K562 (cell line): ENCODE measurements at regions not wholly inside any gene's neighbourhood (a gene's known extent, or its start where the extent isn't known, plus 50 kb on each side); places are given as distances from the start of the nearest gene placed in this dataset.

Source experiments
- ATAC-seq: fragments of 200-7000 bp; cut with Tn5 transposase; 3 replicates; pipeline ENCODE4 v1.9.1; 2020; ENCODE audit warnings: moderate library complexity
- BruUV-seq: library from RNA; stranded (reverse); fragments of 400-500 nt; replicated peaks from 2 replicates; lab custom pipeline; 2021; lab: Mats Ljungman, UMichigan
- CTCF ChIA-PET: fragments of 300-600 bp; formaldehyde crosslinking; extraction: SDS; loops from one replicate; lab custom pipeline; 2021; ENCODE audit warnings: low intra/inter-chr PET ratio; lab: Yijun Ruan, JAX
- POLR2A ChIA-PET: fragments of 300-600, 350-650 bp; sonication (Branson Sonifier 250); formaldehyde crosslinking; extraction: SDS; loops from one replicate; lab custom pipeline; 2021; ENCODE audit warnings: antibody characterized with exemption, inconsistent platforms; lab: Yijun Ruan, JAX
- DNase-seq, 4 experiments: peaks; one replicate each; pipeline versions ENCODE4 v3.0.0 to v3.0.0-alpha.2; 2011 to 2018; ENCODE audit warnings: low spot score in 3 of 4, mixed read lengths in 3 of 4; ENCODE audit errors: extremely low read depth in 1 of 4
- FAIRE-seq: peaks from 2 replicates; lab custom pipeline; 2011; peaks lifted over from hg19 to GRCh38; lab: Jason Lieb, UNC
- H2AFZ ChIP-seq: 2 replicates; pipeline ENCODE4 v1.6.0; 2011; ENCODE audit warnings: low read depth, low read length, control low read depth, inconsistent platforms
- H3K27ac ChIP-seq: fragments of 200-600 bp; 3 replicates; pipeline ENCODE4 v1.8.0; 2011; ENCODE audit warnings: low read depth, mild to moderate bottlenecking, control low read depth, inconsistent platforms, low read length, moderate library complexity, mixed read lengths; ENCODE audit errors: extremely low read depth
- H3K27me3 ChIP-seq, 2 experiments: fragments of 300-600 bp in 1 of 2; 2 replicates in 1 of 2; 3 replicates in 1 of 2; pipeline versions ENCODE4 v1.6.0 to v1.8.0; 2011; ENCODE audit warnings: inconsistent platforms in 2 of 2, low read length in 2 of 2, mild to moderate bottlenecking in 1 of 2, mixed read lengths in 1 of 2, moderate library complexity in 1 of 2; ENCODE audit not compliant: control insufficient read depth in 2 of 2, insufficient read depth in 2 of 2
- H3K36me3 ChIP-seq: fragments of 300-600 bp; 3 replicates; pipeline ENCODE4 v1.8.0; 2011; ENCODE audit warnings: mild to moderate bottlenecking, low read length, inconsistent platforms; ENCODE audit not compliant: control insufficient read depth, insufficient read depth
- H3K4me1 ChIP-seq, 2 experiments: fragments of 200-600 bp in 1 of 2; replicated peaks in 1 of 2; 2 replicates in 1 of 2; 3 replicates in 1 of 2; pipeline versions ENCODE4 v1.5.1 to v1.8.0; 2011; ENCODE audit warnings: inconsistent platforms in 2 of 2, low read length in 2 of 2, mild to moderate bottlenecking in 1 of 2, mixed read lengths in 1 of 2, moderate library complexity in 1 of 2; ENCODE audit not compliant: control insufficient read depth in 2 of 2, insufficient read depth in 2 of 2
- H3K4me2 ChIP-seq: 2 replicates; pipeline ENCODE4 v1.6.1; 2011; ENCODE audit warnings: low read length, control low read depth, inconsistent platforms, mixed read lengths; ENCODE audit not compliant: insufficient read depth
- H3K4me3 ChIP-seq: fragments of 200-600 bp; sonication (generic), shearing (Covaris generic); 2 replicates; pipeline ENCODE4 v1.5.1; 2016; ENCODE audit warnings: control low read depth, inconsistent platforms
- H3K79me2 ChIP-seq: fragments of 200-600 bp; 3 replicates; pipeline ENCODE4 v1.8.0; 2011; ENCODE audit warnings: low read length, inconsistent platforms; ENCODE audit not compliant: control insufficient read depth, insufficient read depth
- H3K9ac ChIP-seq, 2 experiments: 2 replicates each; pipeline versions ENCODE4 v1.6.0 to v1.6.1; 2011; ENCODE audit warnings: low read depth in 2 of 2, low read length in 2 of 2, control low read depth in 1 of 2, inconsistent platforms in 1 of 2, mild to moderate bottlenecking in 1 of 2, mixed read lengths in 1 of 2; ENCODE audit not compliant: insufficient read depth in 1 of 2
- H3K9me1 ChIP-seq: one replicate; pipeline ENCODE4 v1.6.0; 2011; ENCODE audit warnings: inconsistent platforms, mild to moderate bottlenecking, low read length, moderate library complexity; ENCODE audit not compliant: control insufficient read depth, insufficient read depth
- H3K9me3 ChIP-seq: replicated peaks from 2 replicates; pipeline ENCODE4 v1.5.1; 2011; ENCODE audit warnings: low read depth, low read length, inconsistent platforms; ENCODE audit not compliant: control insufficient read depth, insufficient read depth
- H4K20me1 ChIP-seq: replicated peaks from 2 replicates; pipeline ENCODE4 v1.6.1; 2011; ENCODE audit warnings: low read length, inconsistent platforms, mixed read lengths; ENCODE audit not compliant: control insufficient read depth, insufficient read depth
- CSDE1 ChIP-seq, 2 experiments: fragments of 450-650 bp; IDR thresholded peaks; 2 replicates each; pipeline ENCODE4 v1.6.1; 2016; ENCODE audit warnings: mild to moderate bottlenecking in 1 of 2
- E4F1 ChIP-seq: fragments of 250-450 bp; sonication (Bioruptor Pico); IDR thresholded peaks from 2 replicates; pipeline ENCODE4 v1.5.0; 2021; ENCODE audit warnings: mild to moderate bottlenecking, borderline replicate concordance
- ERF ChIP-seq: fragments of 450-650 bp; formaldehyde crosslinking; IDR thresholded peaks from 2 replicates; pipeline ENCODE4 v1.4.0; 2020; ENCODE audit warnings: mild to moderate bottlenecking, mixed read lengths
- GABPB2 ChIP-seq: fragments of 250-450 bp; sonication (Bioruptor Pico); conservative IDR thresholded peaks from 2 replicates; pipeline ENCODE4 v1.5.1; 2021; ENCODE audit warnings: mild to moderate bottlenecking
- HMG20A ChIP-seq: fragments of 450-650 bp; formaldehyde crosslinking; conservative IDR thresholded peaks from 2 replicates; pipeline ENCODE4 v1.4.0; 2020; ENCODE audit warnings: mild to moderate bottlenecking, mixed read lengths
- HMGN3 ChIP-seq: IDR thresholded peaks from 2 replicates; pipeline ENCODE4 v1.6.1; 2011; ENCODE audit warnings: borderline replicate concordance, low read depth, mild to moderate bottlenecking, mixed read lengths, low read length; ENCODE audit not compliant: insufficient read length; ENCODE audit errors: extremely low read depth
- NR2C2 ChIP-seq, 2 experiments: fragments of 200-800 bp in 1 of 2; sonication (Bioruptor generic) in 1 of 2; sonication (generic) in 1 of 2; formaldehyde crosslinking in 1 of 2; IDR thresholded peaks; 2 replicates each; pipeline versions ENCODE4 v1.6.1 to v1.8.0; 2016 to 2022; ENCODE audit warnings: mild to moderate bottlenecking in 1 of 2, missing compliant biosample characterization in 1 of 2, missing genetic modification characterization in 1 of 2, missing genetic modification reagents in 1 of 2
- PCBP2 ChIP-seq: fragments of 200-400 bp; formaldehyde crosslinking; IDR thresholded peaks from 2 replicates; pipeline ENCODE4 v1.6.1; 2018; ENCODE audit warnings: low read length, low read depth, mild to moderate bottlenecking, moderate library complexity; ENCODE audit not compliant: poor library complexity, severe bottlenecking
- ZKSCAN3 ChIP-seq: fragments of 250-450 bp; sonication (Bioruptor Pico); IDR thresholded peaks from 2 replicates; pipeline ENCODE4 v1.4.0; 2020
- ZNF592 ChIP-seq: fragments of 450-650 bp; IDR thresholded peaks from 2 replicates; pipeline ENCODE4 v1.6.1; 2017; ENCODE audit warnings: antibody characterized with exemption, mild to moderate bottlenecking
- ZZZ3 ChIP-seq: fragments of 450-650 bp; IDR thresholded peaks from 2 replicates; pipeline ENCODE4 v1.6.1; 2016; ENCODE audit warnings: antibody characterized with exemption, mild to moderate bottlenecking, moderate library complexity
- WGBS: fragments of 100-300 bp; shearing (Covaris generic); methylation state at CpG from one replicate; pipeline ENCODE4 v1.1.6; 2016; ENCODE audit warnings: low coverage, mixed read lengths; ENCODE audit not compliant: insufficient coverage; ENCODE audit errors: missing lambda C conversion rate; 5-methylcytosine and 5-hydroxymethylcytosine counted together
- in situ Hi-C: fragments of 300-500 bp; cut with MboI; formaldehyde crosslinking; loops from 4 replicates; pipeline ENCODE4 v1.15.0; 2018; ENCODE audit warnings: inconsistent platforms, mixed read lengths
- intact Hi-C: fragments of 100-400 bp; cut with micrococcal nuclease; formaldehyde crosslinking; loops from 2 replicates; pipeline ENCODE4 v1.14.2; 2022

- H3K27ac ChIP-seq: no peak overlapping the region
- H3K4me3 ChIP-seq: no peak overlapping the region
- FAIRE-seq: no peak
- H3K9me1 ChIP-seq: no peaks in the 10 kb centered on the region
- intact Hi-C loops (no loop called here), in situ Hi-C loops (no loop called here)
- BruUV-seq: no TSS peak
- no peaks in the 10 kb centered on the region for H4K20me1 ChIP-seq
- no peak overlapping the region for H2AFZ ChIP-seq
- 0% methylated on average over 1 of the region's 2 CpGs for WGBS
- no peaks in the 10 kb centered on the region for H3K36me3 ChIP-seq
- TF ChIP-seq HMG20A (no peak), PCBP2 (no peak), E4F1 (CRISPR knock-in tag) (no peak), ZNF592 (no peak), ZZZ3 (no peak), ZKSCAN3 (CRISPR knock-in tag) (no peak), CSDE1 (IDR thresholded peaks at IDR 0.05) (no peak), HMGN3 (no peak), NR2C2 (CRISPR knock-in tag; IDR thresholded peaks at IDR 0.05) (no peak), NR2C2 (tag; IDR thresholded peaks at IDR 0.05) (no peak), ERF (CRISPR knock-in tag) (no peak), GABPB2 (CRISPR knock-in tag) (no peak)
- TF ChIP-seq, all 486 proteins: peak for 0
- no peak for DNase-seq
- Histone ChIP-seq H3K4me2 (no peak overlapping the region), H3K9ac (no peak overlapping the region), H3K27me3 (no peaks in the 10 kb centered on the region), H3K9me3 (no peaks in the 10 kb centered on the region), H3K79me2 (no peaks in the 10 kb centered on the region), H3K4me1 (no peaks in the 10 kb centered on the region)
- CTCF ChIA-PET: no interaction called here
- no peak for ATAC-seq
- POLR2A ChIA-PET: no interaction called here
Measured at GRCh38 chr4:123898946-123899666, 502.5 kb downstream of the SPRY1 start.
